ENCODE measurements at regions not wholly inside any gene's neighbourhood (a gene's known extent, or its start where the extent isn't known, plus 50 kb on each side); places are given as distances from the start of the nearest gene placed in this dataset.

DNA sequence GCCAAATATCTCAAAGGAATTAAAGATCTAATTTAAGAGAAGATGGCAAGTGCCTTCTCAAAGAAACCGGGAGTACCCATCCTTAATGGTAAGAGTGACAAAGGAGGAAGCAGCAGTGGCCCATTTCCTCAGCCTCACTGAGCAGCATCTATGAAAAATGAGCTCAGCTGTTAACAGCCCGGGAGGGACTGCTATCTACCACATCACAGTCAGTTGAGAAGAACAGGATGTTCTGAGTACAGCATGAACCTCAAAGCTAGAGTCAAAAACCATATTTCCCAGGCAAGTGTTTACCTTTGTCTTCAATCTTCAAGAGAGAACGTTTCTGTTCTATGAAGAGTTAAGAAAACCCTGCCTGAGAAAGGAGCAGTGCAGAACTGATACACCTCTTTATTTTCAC, 115.0 kb downstream of the BTG1 start:
- TF ChIP-seq CTCF (IDR thresholded peaks at IDR 0.05) (no peak), POLR2A (IDR thresholded peaks at IDR 0.05) (no peak), POLR2AphosphoS5 (IDR thresholded peaks at IDR 0.05) (peak; percentile 98)
